Pancreas (tissue), 10 donors: ENCODE measurements at regions not wholly inside any gene's neighbourhood (a gene's known extent, or its start where the extent isn't known, plus 50 kb on each side); places are given as distances from the start of the nearest gene placed in this dataset.
"Not testable (repeated sequence)": the region's sequence is repeated elsewhere in the genome, so short reads cannot be mapped to it uniquely, and the experiment has no call there.

Experiments used
- ATAC-seq, 4 donors: fragments of 200-7000 bp; cut with Tn5 transposase; one replicate each; pipeline versions ENCODE4 v1.8.0 to v1.9.1; 2020; ENCODE audit warnings: mild to moderate bottlenecking in 4 of 4, moderate library complexity in 4 of 4
- DNase-seq, 6 donors: peaks; one replicate each; pipeline ENCODE4 v3.0.0-alpha.2; 2020
- FAIRE-seq: peaks from 2 replicates; lab custom pipeline; 2012; peaks lifted over from hg19 to GRCh38; lab: Jason Lieb, UNC
- H3K27ac ChIP-seq, 4 donors: fragments of 200-600 bp; sonication (generic); 1 replicate in 3 of 4; 2 replicates in 1 of 4; pipeline versions ENCODE4 v1.5.0 to v1.8.0; 2020
- H3K27me3 ChIP-seq, 4 donors: fragments of 200-600 bp; one replicate each; pipeline ENCODE4 v1.8.0; 2021
- H3K36me3 ChIP-seq, 3 donors: fragments of 200-600 bp; sonication (generic) in 1 of 3; one replicate each; pipeline versions ENCODE4 v1.5.0 to v1.8.0; 2020 to 2021
- H3K4me1 ChIP-seq, 3 donors: fragments of 200-600 bp; one replicate each; pipeline ENCODE4 v1.8.0; 2021
- H3K4me3 ChIP-seq, 4 donors: fragments of 200-600 bp; sonication (generic) in 2 of 4; one replicate each; pipeline versions ENCODE4 v1.5.0 to v1.8.0; 2020 to 2021
- H3K9me3 ChIP-seq, 4 donors: fragments of 200-600 bp; one replicate each; pipeline ENCODE4 v1.8.0; 2021
- CTCF ChIP-seq, 4 donors: fragments of 200-600 bp; sonication (generic) in 3 of 4; IDR thresholded peaks; one replicate each; pipeline versions ENCODE4 v1.5.0 to v1.8.0; 2021; ENCODE audit warnings: antibody characterized with exemption in 4 of 4
- WGBS, 2 donors: extraction: QIAGEN DNeasy Blood & Tissue Kit; methylation state at CpG; one replicate each; pipeline ENCODE4 v1.1.7; 2013; 5-methylcytosine and 5-hydroxymethylcytosine counted together
- intact Hi-C, 3 donors: fragments of 100-400 bp; cut with DNase I; formaldehyde crosslinking; loops; one replicate each; pipeline versions ENCODE4 v1.11.1 to v1.14.2; 2022
- donor health status: healthy with polysubstance abuse.
- donor health status: DM: no; HTN: no; CAD: no; lungs with moderate emphysema.
- donor health status: DM: no; HTN: no; CAD: no.
- donor health status: control.
- donor health status: control.
- donor health status: Bipolar disorder and iron deficiency.
- donor health status: DM: yes; HTN: yes; CAD: no.
- donor health status: DM: no; HTN: no; CAD: no.
- donor health status: DM: no; HTN: no; CAD: no.
- donor health status: DM: yes; HTN: yes; CAD: no.

DNA sequence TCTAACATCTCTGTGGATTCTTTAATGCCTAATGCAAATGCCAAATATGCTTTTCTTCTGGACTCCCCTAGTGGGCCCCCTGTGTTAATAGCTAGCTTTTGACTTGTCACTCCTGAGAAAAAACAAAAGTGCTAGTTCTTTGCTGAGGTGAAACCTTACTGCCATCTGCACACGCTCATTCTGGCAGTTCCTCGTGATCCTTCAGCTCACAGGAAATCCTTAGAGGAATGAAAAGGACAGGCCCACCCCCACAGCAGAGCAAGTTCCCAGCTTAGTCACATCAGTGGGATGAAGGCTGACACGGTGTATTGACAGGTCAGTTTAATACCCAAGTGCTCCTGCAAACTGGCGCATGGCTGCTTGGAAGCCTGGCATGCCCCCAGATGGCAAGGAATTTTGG, 165.1 kb upstream of the ATP2B1 start:
- no peaks in the 10 kb centered on the region for H3K9me3 ChIP-seq
- whole genome bisulfite sequencing, 2 donors, result 58 to 63% methylated on average over 4 of the region's 4 CpGs
- H3K4me3 ChIP-seq, result no peak overlapping the region
- H3K27ac ChIP-seq, result no peak overlapping the region
- intact Hi-C loops, result no loop called here
- peak in 2 of 6 donors; percentile 5 to 7 for DNase-seq
- no peak for FAIRE-seq
- no peaks in the 10 kb centered on the region for H3K27me3 ChIP-seq
- no peak for TF ChIP-seq CTCF (IDR thresholded peaks at IDR 0.05)
- no peaks in the 10 kb centered on the region for H3K4me1 ChIP-seq
- no peaks in the 10 kb centered on the region for H3K36me3 ChIP-seq
- no peak for ATAC-seq

DNA sequence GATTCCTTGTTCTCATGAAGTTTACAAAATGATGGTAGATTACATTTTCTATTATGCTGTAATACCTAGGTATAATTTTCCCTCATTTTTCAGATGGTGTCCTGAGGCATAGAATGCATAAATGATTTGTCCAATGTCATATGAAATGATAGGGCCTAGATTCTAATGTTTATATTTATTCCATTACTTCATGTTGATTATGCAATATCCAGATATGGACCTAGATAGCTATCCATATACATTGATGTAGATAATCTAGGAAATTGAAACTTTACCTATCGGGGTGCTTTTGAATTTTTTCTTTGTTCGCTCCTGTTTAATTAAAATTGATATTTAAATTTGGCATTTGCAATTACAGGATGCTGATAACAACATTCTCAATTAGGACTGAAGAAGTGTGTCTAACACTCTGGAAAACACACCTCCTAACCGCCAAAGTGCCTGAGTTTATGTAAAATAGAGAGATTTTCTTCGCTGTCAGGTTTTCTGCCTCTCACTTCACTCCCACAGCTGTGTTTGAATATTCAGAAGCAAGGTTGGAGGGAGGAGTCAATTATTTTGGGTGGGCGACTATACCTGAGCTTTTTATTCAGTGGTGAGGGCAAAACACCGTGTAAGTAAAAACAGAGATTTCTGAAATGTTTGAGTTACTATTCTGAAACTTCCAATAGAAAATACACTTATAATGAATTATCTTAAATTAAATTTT, 164.4 kb upstream of the ATP2B1 start:
- DNase-seq (no peak), ATAC-seq (no peak), FAIRE-seq (no peak)
- Histone ChIP-seq H3K4me3 (no peak overlapping the region), H3K36me3 (no peaks in the 10 kb centered on the region), H3K4me1 (no peaks in the 10 kb centered on the region), H3K27ac (no peak overlapping the region), H3K27me3 (no peaks in the 10 kb centered on the region), H3K9me3 (peaks cover 0 to 3% (median 0%) of the 10 kb centered on the region in 4 donors)
- intact Hi-C loops, result no loop called here
- no peak for TF ChIP-seq CTCF (IDR thresholded peaks at IDR 0.05)
- 72 to 84% methylated on average over 6 of the region's 6 CpGs for WGBS, 2 donors

DNA sequence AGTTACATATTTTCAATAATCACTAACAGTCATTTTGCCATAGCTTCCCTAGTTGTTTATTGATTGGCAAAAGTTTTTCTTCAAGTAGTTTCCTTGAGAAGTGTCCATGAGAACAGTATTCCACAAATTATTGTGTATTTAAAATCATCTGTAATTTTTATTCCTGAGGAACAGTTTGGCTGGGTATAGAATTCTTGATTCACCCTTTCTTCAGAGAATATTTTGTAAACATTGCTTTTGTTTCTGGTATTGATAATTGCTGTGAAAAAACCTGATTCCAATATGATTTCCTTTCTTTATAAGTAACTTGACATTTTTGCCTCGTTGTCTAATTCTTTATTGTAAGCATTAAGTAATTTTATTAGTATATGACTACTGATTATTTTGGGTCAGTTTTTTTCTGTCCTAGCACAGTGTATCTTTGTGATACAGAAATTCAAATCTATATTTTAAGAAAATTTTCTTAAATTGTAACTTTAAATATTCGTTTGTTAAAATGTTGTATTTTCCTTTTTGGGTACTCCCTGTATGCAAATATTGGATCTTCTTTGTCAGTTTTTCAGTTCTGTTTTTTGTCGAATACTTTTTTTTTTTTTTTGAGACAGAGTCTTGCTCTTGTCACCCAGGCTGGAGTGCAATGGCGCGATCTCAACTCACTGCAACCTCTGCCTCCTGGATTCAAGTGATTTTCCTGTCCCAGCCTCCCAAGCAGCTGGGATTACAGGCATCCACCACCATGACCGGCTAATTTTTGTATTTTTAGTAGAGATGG, 162.0 kb upstream of the ATP2B1 start:
- ATAC-seq (no peak), DNase-seq (no peak), FAIRE-seq (no peak)
- intact Hi-C loops, result no loop called here
- no peaks in the 10 kb centered on the region for H3K27me3 ChIP-seq
- H3K9me3 ChIP-seq, result peaks cover 0 to 3% (median 0%) of the 10 kb centered on the region in 4 donors
- 59 to 74% methylated on average over 6 of the region's 6 CpGs for WGBS, 2 donors
- H3K27ac ChIP-seq, result no peak overlapping the region
- no peak for TF ChIP-seq CTCF (IDR thresholded peaks at IDR 0.05)
- no peaks in the 10 kb centered on the region for H3K4me1 ChIP-seq
- no peaks in the 10 kb centered on the region for H3K36me3 ChIP-seq
- H3K4me3 ChIP-seq, result no peak overlapping the region

DNA sequence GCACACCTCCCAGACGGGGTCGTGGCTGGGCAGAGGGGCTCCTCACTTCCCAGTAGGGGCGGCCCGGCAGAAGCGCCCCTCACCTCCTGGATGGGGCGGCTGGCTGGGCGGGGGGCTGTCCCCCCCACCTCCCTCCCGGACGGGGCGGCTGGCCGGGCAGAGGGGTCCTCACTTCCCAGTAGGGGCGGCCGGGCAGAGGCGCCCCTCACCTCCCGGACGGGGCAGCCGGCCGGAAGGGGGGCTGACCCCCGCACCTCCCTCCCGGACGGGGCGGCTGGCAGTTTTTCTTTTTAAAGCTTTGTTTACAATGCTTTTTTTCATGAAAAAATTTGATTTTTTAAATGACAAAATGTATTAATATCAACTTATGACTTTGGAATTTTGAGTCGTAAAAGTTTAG, 159.0 kb upstream of the ATP2B1 start:
- DNase-seq, result peak in 1 of 6 donors; percentile 3
- H3K9me3 ChIP-seq, H3K27me3 ChIP-seq, H3K4me3 ChIP-seq, H3K4me1 ChIP-seq, H3K27ac ChIP-seq, H3K36me3 ChIP-seq, ATAC-seq, FAIRE-seq, intact Hi-C loops: not testable (repeated sequence)
- WGBS, 2 donors, result 93 to 94% methylated on average over 10 to 23 of the region's 23 CpGs

DNA sequence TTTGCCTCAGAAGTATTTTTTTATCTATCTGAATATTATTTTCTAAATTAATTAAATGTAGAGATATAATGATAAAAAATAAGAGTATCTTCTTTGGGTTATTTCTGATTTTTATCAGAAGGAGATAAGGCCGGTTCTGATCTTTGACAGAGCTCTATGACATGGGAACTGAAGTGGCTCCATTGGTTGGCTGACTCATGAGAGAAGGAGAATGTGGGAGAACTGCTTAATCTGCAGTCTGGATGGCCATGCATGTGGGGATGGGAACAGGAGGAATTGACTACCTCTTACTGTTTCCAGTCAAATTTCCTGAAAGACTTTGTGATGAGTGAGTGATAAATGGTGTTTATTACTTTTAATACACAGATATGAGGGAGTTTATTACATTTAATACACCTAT, 155.8 kb upstream of the ATP2B1 start:
- FAIRE-seq (no peak), DNase-seq (no peak), ATAC-seq (peak in 1 of 4 donors; percentile 43)
- no peaks in the 10 kb centered on the region for H3K4me1 ChIP-seq
- no peaks in the 10 kb centered on the region for H3K36me3 ChIP-seq
- peaks cover 0 to 3% (median 0%) of the 10 kb centered on the region in 4 donors for H3K9me3 ChIP-seq
- intact Hi-C loops, result no loop called here
- H3K4me3 ChIP-seq, result no peak overlapping the region
- no peak for TF ChIP-seq CTCF (IDR thresholded peaks at IDR 0.05)
- 35 to 41% methylated on average over 1 of the region's 1 CpG for WGBS, 2 donors
- no peaks in the 10 kb centered on the region for H3K27me3 ChIP-seq
- no peak overlapping the region for H3K27ac ChIP-seq
